GM12874 (cell line): ENCODE measurements at regions not wholly inside any gene's neighbourhood (a gene's known extent, or its start where the extent isn't known, plus 50 kb on each side); places are given as distances from the start of the nearest gene placed in this dataset.

Source experiments
- CTCF ChIP-seq: IDR thresholded peaks from 2 replicates; pipeline ENCODE4 v1.5.1; 2011; ENCODE audit warnings: low read depth, mild to moderate bottlenecking, control low read depth, low read length, moderate library complexity; ENCODE audit not compliant: insufficient read depth

GRCh38 chr7:130821864-130822263 is 87.9 kb upstream of the KLF14 start:
- no peak for TF ChIP-seq CTCF

GRCh38 chr7:130822642-130823041 is 88.6 kb upstream of the KLF14 start:
- TF ChIP-seq CTCF, result no peak

GRCh38 chr7:130823060-130823459 is 89.1 kb upstream of the KLF14 start:
- no peak for TF ChIP-seq CTCF

GRCh38 chr7:130825819-130826218 is 91.8 kb upstream of the KLF14 start:
- TF ChIP-seq CTCF, result no peak

- TF ChIP-seq CTCF, result no peak
Observed at GRCh38 chr7:130829415-130829814, 95.4 kb upstream of the KLF14 start.

- no peak for TF ChIP-seq CTCF
Observed at GRCh38 chr7:130831322-130831721, 97.3 kb upstream of the KLF14 start.

GRCh38 chr7:130831817-130832481 is 97.9 kb upstream of the KLF14 start:
- TF ChIP-seq CTCF, result peak; percentile 41
